HG03432 (cell line): ENCODE measurements at regions not wholly inside any gene's neighbourhood (a gene's known extent, or its start where the extent isn't known, plus 50 kb on each side); places are given as distances from the start of the nearest gene placed in this dataset.
A peak's percentile ranks its signal among the peaks of the same experiment; 100 is the strongest.
"Not testable (repeated sequence)": the region's sequence is repeated elsewhere in the genome, so short reads cannot be mapped to it uniquely, and the experiment has no call there.

Source experiments
- ATAC-seq: cut with Tn5 transposase; IDR thresholded peaks from one replicate; pipeline ENCODE4 v1.9.1; 2021; ENCODE audit warnings: mild to moderate bottlenecking, moderate library complexity; ENCODE audit not compliant: unreplicated experiment

GRCh38 chr1:99534638-99534930 lies 111.3 kb upstream of the PALMD start:
- no peak for ATAC-seq

DNA sequence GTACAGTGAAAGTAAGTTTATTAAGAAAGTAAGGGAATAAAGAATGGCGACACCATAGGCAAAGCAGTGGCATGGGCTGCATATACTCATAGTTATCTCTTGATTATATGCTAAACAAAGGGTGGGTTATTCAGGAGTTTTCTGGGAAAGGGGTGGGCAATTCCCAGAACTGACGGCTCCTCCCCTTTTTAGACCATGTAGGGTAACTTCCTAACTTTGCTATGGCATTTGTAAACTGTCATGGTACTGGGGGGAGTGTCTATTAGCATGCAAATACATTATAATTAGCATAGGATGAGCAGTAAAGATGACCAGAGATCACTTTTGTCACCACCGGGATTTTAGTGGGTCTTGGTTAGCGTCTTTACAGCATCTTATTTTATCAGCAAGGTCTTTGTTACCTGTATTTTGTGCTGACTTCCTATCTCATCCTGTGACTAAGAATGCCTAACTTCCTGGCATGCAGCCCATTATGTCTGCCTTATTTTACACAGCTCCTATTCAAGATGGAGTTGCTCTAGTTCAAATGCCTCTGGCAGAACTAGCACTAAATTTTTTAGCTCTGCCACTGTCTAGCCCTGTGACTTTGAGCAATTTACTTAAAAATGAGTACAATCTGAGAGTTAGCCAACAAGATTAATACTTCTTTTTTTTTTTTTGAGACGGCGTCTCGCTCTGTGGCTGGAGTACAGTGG lies 110.3 kb upstream of the PALMD start:
- ATAC-seq = no peak

DNA sequence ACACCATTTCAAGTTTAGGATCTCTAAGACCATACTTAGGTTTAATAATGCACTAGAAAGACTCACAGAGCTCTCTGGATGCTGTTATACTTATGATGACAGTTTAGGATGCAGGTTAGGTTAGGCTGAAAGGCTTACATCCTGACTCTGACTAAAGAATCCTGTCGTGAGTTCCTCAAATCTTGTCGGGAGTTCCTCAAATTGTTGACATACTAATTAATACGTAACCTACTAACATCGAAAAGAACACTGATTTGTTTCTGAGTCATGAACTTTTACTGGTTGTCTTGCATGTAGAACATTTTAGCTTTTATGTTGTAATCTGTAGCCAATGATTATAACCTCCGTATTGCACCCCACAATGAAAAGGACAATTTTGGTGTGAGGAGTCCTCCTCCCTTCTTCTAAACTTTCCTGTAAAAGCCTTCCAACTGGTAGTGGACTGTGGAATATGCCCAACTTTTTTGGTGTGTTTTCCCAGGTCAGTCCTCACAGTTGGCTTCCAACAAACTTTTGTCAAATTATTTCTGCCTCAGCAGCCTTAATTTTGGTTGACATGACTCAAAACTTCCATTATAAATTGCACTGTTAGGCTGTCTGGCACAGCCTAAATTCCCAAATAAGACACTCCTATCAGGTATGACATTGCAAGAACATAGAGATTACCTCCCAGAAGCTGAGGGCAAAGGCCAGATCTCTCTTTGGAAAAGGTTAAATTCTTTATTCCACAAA lies 107.9 kb upstream of the PALMD start:
- ATAC-seq = no peak

DNA sequence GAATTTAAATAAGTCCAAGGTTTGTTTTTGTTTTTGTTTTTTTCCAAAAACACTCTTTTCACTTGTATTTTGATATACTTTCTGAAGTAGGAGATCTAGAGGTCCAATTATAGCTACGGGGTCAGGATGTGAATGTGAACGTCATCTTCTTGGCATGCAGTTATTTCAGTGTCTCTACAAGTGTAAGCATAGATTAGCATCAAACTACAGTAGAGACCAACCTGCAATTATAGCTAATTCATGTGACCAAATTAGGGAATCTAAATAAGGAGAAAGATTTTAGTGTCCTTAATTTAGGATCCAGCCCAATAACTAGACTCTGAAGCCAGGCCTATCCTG lies 107.3 kb upstream of the PALMD start:
- no peak for ATAC-seq

DNA sequence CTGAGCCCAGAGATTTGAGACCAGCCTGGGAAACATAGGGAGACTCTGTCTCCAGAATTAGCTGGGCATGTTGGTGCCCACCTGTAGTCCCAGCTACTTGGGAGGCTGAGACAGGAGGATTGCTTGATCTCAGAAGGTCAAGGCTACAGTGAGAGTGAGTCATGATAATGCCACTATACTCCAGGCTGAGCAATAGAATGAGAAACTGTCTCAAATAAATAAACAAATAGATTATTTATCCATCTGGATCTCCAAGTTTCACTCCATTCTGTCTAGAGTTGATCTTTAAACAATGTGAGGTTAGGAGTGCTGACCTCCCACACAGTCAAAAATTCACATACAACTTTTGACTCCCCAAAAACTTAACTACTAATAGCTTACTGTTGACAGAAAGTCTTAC lies 106.8 kb upstream of the PALMD start:
- ATAC-seq = no peak

DNA sequence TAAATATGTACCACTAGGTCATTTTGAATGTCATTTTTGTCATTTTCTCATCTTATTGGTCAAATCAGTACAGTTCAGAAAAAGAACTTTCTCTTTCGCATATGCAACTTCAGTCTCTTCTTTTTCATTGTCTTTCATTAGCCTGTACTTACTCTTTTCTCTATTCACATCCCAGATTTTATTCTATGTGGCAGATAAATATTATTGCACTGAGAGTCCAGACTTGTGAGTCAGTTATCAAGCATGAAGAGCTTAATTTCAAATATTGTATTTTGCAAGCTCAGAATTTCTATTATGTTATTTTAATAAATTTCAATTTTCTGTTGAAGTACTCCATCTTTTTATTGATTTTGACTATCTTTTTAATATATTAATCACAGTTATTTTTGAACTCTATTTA lies 105.2 kb upstream of the PALMD start:
- ATAC-seq = no peak

DNA sequence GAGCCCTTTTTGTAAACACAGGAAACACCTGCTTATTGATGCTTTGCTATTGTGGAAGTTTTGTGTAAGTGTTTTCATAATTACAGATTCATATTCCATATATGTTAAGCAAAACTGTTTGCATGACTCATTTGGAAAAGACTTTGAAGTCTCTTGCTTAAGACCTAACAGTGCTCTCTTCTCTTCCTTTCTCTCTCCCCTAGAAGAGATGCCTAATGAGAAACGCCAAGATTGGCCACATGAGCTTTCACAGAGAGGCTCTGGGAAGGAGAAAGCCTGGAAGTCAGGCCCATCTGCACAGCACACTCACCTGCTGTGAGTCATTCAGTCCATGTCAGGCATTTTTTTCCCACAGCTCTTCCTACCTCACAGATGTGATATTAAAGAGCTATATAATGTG lies 101.6 kb upstream of the PALMD start:
- no peak for ATAC-seq

GRCh38 chr1:99546432-99547416 lies 99.2 kb upstream of the PALMD start:
- no peak for ATAC-seq

GRCh38 chr1:99548943-99549605 lies 96.8 kb upstream of the PALMD start:
- no peak for ATAC-seq

DNA sequence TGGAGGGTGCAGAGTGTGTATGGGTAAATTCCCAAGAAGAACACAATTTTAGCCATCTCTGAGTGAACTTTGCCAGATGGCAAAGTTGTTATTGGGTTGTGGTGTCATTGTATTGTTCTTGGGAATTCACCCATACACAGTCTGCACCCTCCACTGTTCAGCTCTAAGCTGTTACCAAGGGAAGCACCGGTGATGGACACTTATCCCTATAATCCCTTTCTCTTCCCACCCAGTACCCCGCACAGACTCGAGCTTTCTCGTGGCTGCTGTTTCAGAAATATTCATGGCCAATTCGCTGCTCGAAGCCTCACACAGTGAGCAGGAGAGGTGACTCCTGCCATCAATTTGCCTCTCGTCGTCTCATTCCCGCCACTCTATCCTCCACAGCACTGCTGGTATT lies 95.7 kb upstream of the PALMD start:
- ATAC-seq = no peak

DNA sequence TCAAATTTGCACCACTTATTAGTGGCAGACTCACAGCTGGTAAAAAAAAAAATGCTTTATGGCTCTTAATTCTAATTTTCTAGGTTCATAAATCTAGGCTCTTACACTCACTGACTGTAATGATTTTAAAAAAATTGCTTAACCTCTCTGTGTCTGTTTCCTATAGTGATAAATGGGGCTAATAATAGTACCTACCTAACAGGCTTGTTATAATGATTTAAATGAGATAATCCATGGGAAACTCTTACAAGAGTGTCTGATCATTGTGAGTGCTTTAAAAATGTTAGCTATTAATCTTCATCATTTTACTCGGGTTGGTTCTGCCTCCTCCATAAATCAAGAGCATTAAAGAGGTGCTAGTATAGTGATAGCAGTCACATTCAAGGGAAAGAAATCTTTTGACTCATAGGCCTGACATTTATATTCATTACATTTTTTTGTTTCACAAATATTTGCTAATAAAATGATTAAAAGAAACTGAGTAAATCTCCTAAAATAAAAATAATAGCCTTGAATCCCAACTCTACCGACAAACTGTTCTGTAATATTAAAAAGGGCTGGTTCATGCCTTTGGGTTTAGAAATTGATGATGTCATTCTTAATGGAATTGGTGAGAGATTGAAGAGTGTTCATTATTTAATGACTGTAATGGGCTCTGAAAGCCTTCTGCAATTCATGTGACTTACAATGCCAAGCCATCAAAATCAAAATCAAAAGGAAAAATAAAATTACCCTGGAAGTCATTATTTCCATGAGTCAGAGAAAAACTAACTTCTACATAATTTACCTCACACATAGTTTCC lies 93.9 kb upstream of the PALMD start:
- no peak for ATAC-seq

DNA sequence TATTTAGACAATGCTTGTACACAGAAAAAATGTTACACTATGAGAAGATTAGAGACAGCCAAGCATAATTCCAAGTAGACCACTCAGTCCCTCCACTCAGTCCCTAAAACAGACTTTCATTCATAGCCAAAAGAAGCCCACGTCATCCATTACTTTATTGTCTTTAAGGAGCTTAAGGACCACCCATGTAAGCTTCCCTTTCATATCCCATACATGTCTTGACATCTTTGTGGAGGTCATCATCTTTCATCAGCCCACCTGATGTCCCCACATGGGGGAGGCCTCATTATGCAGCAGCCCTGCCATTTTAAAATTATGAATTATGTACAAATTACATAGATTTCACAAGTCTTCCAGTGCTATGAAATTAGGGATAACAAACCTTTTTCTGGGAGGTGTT lies 92.6 kb upstream of the PALMD start:
- no peak for ATAC-seq

GRCh38 chr1:99553819-99554218 lies 92.1 kb upstream of the PALMD start:
- not testable (repeated sequence) for ATAC-seq

DNA sequence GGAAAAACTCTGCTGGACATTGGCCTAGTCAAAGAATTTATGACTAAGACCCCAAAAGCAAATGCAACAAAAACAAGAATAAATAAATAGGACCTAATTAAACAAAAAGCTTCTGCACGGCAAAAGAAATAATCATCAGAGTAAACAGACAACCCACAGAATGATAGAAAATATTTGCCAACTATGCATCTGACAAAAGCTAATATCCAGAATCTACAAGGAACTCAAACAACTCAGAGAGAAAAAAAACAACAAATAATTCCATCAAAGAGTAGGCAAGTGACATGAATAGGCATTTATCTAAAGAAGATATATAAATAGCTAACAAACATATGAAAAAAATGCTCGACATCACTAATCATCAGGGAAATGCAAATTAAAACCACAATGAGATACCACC lies 91.2 kb upstream of the PALMD start:
- no peak for ATAC-seq

DNA sequence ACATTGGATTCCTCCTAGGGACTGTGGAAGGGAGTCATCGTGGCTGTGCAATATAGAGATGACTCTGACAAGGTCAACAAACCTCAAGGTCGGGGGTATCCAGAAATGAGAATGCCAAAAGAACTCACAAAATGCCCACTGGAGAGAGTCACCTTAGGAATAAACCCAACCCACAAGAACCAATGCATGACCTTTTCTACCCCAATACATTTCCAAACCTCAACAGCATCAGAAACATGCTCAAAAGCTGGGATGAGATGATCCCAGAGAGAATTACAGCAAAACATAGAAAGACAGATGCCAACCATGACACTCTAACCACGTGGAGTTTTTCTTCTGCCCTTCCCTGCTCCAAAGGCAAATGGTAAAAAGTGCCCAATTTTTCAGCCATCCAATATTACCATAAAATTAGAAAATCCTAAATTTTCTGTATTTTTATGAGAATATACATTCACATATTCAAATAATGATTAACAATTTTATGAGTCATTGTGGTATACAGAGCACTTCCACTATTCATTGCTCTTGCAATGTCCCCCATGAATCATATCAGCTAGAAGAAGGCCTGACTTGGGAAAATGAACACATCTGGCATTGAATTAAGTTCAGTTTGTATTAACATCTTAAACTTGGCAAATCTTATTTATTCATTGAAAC lies 88.2 kb upstream of the PALMD start:
- peak; percentile 71 for ATAC-seq

DNA sequence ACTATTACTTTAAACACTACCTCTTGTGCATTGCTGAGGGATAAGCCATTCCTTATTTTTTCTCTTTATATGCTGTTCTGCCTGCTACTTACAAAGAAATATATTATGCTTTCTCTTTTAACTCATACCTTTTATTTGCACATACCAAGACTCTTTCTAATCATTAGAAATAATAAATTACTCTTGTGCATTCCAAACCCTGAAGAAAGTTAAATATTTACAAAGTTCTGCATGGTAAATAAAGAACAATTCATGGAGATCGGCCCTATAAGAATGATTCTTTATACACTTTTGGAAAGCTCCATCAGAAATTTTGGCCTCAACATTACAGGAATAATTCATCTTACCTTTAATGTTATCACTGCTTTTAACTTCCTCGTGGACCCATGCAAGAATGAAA lies 86.7 kb upstream of the PALMD start:
- no peak for ATAC-seq

DNA sequence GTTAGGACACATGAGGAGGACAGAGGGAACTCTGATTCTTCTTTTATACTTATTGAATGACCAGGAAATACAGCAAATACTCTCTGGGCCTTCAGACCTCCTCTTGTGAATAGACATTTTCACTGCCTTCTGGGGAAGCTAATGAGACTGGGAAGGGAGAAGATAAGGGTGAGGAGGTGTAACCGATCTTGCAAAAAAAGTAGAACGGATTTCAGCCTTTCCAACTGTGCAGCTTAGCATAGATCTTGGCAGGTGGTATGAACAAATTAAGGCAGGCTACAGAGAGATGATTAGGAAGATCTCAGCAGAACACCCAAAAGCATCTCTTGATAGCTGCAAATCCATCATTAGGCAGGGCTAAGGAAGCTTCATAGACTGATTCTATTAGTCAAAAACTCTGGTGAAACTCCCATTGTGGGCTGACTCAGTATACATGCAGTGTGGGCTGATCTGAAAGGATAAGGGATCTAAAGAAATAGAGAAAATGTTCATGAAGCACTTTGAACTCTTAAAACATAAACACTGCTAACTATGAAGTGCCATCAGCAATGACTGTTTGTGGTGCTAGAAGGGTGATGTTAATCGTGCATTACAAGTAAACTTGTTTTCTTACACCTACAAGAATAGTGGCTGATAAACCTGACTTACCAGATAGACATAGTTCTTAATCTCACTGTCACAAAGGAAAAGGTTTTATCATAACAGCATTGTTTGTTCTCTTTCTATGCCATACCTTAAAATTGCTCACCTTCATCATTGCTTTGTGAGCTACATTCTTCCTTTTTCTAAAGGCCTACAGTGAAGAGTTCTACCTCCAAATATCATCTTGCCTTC lies 85.5 kb upstream of the PALMD start:
- ATAC-seq = no peak

DNA sequence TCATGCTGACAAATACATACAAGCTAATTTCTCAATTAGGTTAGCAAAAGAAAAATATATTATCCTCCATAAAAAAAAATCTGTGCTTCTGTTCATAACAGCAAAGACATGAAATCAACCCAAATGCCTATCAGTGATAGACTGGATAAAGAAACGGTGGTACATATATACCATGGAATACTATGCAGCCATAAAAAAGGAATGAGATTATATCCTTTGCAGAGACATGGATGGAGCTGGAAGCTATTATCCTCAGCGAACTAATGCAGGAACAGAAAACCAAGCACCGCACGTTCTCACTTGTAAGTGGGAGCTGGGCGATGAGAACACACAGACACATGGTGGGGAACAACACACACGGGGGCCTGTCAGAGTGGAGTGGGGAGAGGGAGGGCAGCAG lies 84.0 kb upstream of the PALMD start:
- ATAC-seq = no peak

GRCh38 chr1:99565606-99566289 lies 80.2 kb upstream of the PALMD start:
- ATAC-seq = no peak
